Retinal pigment epithelial cell (primary cell): ENCODE measurements at regions not wholly inside any gene's neighbourhood (a gene's known extent, or its start where the extent isn't known, plus 50 kb on each side); places are given as distances from the start of the nearest gene placed in this dataset.
A peak's percentile ranks its signal among the peaks of the same experiment; 100 is the strongest.
"Not testable (repeated sequence)": the region's sequence is repeated elsewhere in the genome, so short reads cannot be mapped to it uniquely, and the experiment has no call there.

Source experiments
- DNase-seq: peaks from one replicate; pipeline ENCODE4 v3.0.0-alpha.2; 2010; ENCODE audit warnings: low read depth
- H3K4me3 ChIP-seq: 2 replicates; pipeline ENCODE4 v1.5.1; 2011; ENCODE audit warnings: mild to moderate bottlenecking, low read length, control low read depth, moderate library complexity
- CTCF ChIP-seq: conservative IDR thresholded peaks from 2 replicates; pipeline ENCODE4 v1.5.1; 2011; ENCODE audit warnings: low read depth, low read length, control low read depth, inconsistent platforms

- no peak overlapping the region for H3K4me3 ChIP-seq
- peak; percentile 34 for DNase-seq
- TF ChIP-seq CTCF: peak; percentile 63
Observed at GRCh38 chr5:25006734-25007133, 362.0 kb upstream of the CDH10 start.

GRCh38 chr5:25006237-25006636 lies 361.5 kb upstream of the CDH10 start:
- H3K4me3 ChIP-seq: no peak overlapping the region
- TF ChIP-seq CTCF: no peak
- DNase-seq: no peak

DNA sequence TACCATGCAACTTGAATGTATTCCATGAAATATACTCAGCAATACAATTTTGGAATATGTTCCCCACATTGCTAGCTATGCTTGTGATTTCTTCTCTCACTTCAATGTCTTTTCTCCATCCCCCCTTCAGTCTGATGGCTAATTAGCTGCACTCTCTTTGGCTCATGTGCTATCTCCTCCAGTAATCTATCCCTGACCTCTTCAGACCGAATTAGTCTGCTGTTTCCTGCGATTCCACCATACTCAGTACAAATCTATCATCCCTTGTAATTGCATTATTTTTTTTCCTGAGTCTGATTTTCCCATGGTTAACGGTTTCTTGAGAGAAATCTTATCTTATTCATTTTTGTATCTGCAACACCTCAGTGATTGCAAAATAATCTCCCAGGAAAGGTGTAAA lies 360.7 kb upstream of the CDH10 start:
- TF ChIP-seq CTCF: no peak
- H3K4me3 ChIP-seq: no peak overlapping the region
- DNase-seq: no peak

DNA sequence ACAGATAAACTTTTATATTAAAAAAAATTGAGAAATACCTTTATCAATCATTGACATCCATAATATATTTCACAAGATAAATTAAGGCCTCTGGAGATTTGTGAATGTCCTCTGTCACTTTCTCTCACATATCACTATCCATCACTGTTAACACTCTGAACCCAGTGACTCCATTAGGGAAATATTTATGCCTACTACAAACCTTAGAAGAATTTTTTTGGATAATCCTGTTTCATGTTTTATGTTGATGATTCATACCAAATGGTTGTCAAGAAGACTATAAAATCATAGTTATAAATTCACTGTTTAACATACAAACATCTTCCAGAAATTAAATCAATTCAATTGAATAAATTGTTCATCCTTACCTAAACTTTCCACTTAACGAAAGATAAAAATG lies 357.6 kb upstream of the CDH10 start:
- no peak overlapping the region for H3K4me3 ChIP-seq
- DNase-seq: no peak
- TF ChIP-seq CTCF: no peak

DNA sequence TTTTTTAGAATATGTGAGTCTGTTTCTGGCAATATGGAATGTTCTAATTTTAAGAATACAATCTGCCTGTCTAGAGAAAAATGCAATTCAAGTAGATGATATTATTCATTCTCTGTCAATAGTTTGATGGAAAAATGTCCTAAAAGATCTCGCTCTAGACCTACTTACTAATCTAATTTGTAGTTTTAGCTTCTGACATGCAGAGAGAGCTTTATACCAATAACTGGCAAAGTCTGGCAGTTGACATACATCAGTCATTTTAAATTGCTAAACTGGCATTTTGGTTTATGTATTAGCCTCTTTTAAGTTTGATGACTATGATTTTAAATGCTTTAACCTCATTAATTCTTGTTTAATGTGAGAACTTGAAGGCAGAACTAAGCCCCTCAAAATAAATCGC lies 355.0 kb upstream of the CDH10 start:
- TF ChIP-seq CTCF: no peak

DNA sequence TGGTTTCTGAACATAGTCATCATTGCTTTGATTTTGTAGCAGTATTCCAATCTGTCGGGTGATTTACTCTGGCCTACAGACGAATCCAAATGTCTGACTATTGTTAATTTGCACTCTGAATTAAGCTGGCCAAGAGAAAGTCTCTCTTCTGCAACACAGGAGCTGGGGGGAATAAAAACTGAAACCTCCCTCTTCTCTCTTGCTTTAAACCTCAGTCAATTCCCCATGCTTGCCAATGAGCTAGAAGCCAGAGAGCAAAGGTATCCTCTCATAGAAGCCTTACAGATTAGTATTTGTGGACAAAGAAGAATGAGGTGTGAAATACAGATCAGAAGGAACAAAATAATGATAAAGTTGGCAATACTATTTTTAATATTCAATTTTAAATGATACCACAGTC lies 353.9 kb upstream of the CDH10 start:
- H3K4me3 ChIP-seq: no peak overlapping the region
- TF ChIP-seq CTCF: no peak
- no peak for DNase-seq

More for the DNA sequence above, 355.0 kb upstream of the CDH10 start:
- no peak overlapping the region for H3K4me3 ChIP-seq
- DNase-seq: no peak

DNA sequence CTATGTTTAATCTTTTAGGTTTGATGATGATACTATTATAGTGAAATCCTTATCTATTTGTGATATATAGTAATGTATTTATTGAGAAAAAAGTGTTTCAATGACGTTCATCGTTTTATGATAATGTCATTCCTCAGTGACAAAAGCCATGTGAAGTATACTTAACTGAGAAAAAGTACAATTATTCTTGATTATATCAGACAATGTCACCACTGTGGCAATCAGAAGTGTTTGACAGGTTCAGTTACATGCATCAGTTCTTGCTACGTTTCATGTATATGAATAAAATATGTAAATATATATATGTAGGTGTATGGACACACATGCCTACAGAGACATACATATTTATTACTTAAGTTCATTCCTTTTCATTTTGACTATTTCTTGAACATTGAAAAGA lies 341.5 kb upstream of the CDH10 start:
- no peak for TF ChIP-seq CTCF
- no peak for DNase-seq
- no peak overlapping the region for H3K4me3 ChIP-seq

DNA sequence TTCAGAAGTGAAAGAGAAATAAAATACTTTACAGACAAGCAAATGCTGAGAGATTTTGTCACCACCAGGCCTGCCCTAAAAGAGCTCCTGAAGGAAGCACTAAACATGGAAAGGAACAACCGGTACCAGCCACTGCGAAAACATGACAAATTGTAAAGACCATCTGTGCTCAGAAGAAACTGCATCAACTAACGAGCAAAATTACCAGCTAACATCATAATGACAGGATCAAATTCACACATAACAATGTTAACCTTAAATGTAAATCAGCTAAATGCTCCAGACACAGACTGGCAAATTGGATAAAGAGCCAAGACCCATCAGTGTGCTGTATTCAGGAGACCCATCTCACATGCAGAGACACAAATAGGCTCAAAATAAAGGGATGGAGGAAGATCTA lies 333.8 kb upstream of the CDH10 start:
- H3K4me3 ChIP-seq, DNase-seq: not testable (repeated sequence)
